ENCODE measurements at regions not wholly inside any gene's neighbourhood (a gene's known extent, or its start where the extent isn't known, plus 50 kb on each side); places are given as distances from the start of the nearest gene placed in this dataset.

DNA sequence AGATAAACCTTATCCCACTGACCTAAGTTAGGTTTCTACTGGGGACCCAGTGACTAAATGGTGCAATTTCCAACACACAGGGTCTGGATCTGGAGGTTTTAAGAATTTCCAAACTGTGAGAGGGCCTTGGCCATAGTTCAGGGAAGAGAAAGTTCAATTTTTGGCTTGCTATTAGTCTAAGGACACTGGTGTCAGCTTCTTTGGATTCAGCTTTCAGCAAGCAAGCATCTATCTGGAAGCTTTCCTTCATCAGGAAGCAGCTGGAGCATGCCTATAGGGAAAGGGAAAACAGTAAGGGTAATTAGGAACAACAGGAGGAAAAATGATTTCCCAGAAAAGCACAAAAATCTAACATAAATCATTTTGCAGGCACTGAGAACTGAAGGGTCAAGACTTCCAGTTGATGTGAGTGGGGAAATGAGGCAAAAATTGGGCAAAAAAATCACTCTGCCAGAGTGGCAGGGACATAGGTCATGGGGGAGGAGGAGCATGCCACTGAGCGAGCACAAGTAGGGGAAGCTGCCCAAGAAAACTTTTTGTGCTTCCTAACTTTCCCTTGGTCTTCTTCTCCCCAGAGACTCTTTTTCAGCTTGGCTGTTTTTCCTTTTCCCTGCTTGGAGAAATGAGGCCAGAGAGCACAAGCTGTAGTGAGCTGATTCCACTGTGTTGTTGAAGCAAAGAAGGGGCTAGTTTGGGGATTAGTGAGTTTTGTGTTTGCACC, 299.6 kb downstream of the FGF10 start:
- no peak for TF ChIP-seq POLR2A (IDR thresholded peaks at IDR 0.05)
- TF ChIP-seq, protein P1, sequence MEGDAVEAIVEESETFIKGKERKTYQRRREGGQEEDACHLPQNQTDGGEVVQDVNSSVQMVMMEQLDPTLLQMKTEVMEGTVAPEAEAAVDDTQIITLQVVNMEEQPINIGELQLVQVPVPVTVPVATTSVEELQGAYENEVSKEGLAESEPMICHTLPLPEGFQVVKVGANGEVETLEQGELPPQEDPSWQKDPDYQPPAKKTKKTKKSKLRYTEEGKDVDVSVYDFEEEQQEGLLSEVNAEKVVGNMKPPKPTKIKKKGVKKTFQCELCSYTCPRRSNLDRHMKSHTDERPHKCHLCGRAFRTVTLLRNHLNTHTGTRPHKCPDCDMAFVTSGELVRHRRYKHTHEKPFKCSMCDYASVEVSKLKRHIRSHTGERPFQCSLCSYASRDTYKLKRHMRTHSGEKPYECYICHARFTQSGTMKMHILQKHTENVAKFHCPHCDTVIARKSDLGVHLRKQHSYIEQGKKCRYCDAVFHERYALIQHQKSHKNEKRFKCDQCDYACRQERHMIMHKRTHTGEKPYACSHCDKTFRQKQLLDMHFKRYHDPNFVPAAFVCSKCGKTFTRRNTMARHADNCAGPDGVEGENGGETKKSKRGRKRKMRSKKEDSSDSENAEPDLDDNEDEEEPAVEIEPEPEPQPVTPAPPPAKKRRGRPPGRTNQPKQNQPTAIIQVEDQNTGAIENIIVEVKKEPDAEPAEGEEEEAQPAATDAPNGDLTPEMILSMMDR (IDR thresholded peaks at IDR 0.05 in 4 of 5, conservative IDR thresholded peaks at IDR 0.05 in 1 of 5) = no peak

All from gastrocnemius medialis (tissue), 4 donors.